ENCODE measurements at regions not wholly inside any gene's neighbourhood (a gene's known extent, or its start where the extent isn't known, plus 50 kb on each side); places are given as distances from the start of the nearest gene placed in this dataset.

GRCh38 chr10:21247592-21247991 is 277.9 kb downstream of the SKIDA1 start:
- DNase-seq (ENCODE audit: low spot score): no peak
- Histone ChIP-seq H3K4me3 (no peak overlapping the region), H3K36me3 (no peaks in the 10 kb centered on the region), H3K9me3 (no peaks in the 10 kb centered on the region), H3K4me1 (replicated peaks) (no peaks in the 10 kb centered on the region), H3K27ac (no peak overlapping the region), H3K27me3 (replicated peaks; ENCODE audit: insufficient read depth) (no peaks in the 10 kb centered on the region)
- no peak for TF ChIP-seq CTCF (IDR thresholded peaks at IDR 0.05)
- no peak for TF ChIP-seq POLR2A (IDR thresholded peaks at IDR 0.05)
- TF ChIP-seq POLR2AphosphoS5 (IDR thresholded peaks at IDR 0.05): no peak
- WGBS: 59% methylated on average over 1 of the region's 1 CpG
- intact Hi-C loops (cut with DNase I): no loop called here

DNA sequence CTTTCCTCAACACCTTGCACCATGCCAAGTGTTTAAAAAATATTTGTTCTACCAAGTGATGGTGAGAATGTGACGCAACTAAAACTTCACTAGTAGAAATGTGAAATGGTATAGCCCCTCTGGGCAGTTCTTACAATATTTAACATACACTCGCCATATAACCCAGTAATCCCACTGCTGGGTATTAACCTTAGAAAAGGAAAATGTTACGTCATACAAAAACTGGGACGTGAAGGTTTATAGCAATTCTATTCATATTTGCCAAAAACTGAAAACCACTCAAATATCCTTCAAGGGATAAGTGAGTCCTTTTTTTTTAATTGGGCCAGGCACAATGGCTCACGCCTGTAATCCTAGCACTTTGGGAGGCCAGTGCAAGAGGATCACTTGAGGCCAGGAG is 279.3 kb downstream of the SKIDA1 start:
- WGBS: 91% methylated on average over 5 of the region's 5 CpGs
- H3K27ac ChIP-seq: no peak overlapping the region
- no peaks in the 10 kb centered on the region for H3K4me1 ChIP-seq (replicated peaks)
- no peaks in the 10 kb centered on the region for H3K27me3 ChIP-seq (replicated peaks; ENCODE audit: insufficient read depth)
- H3K4me3 ChIP-seq: no peak overlapping the region
- intact Hi-C loops (cut with DNase I): no loop called here
- no peaks in the 10 kb centered on the region for H3K36me3 ChIP-seq
- TF ChIP-seq POLR2A (IDR thresholded peaks at IDR 0.05): no peak
- TF ChIP-seq CTCF (IDR thresholded peaks at IDR 0.05): no peak
- TF ChIP-seq POLR2AphosphoS5 (IDR thresholded peaks at IDR 0.05): no peak
- no peaks in the 10 kb centered on the region for H3K9me3 ChIP-seq
- DNase-seq (ENCODE audit: low spot score): no peak

GRCh38 chr10:21243748-21244257 is 281.7 kb downstream of the SKIDA1 start:
- Histone ChIP-seq H3K4me1 (replicated peaks) (no peaks in the 10 kb centered on the region), H3K4me3 (no peak overlapping the region), H3K36me3 (no peaks in the 10 kb centered on the region), H3K27me3 (replicated peaks; ENCODE audit: insufficient read depth) (no peaks in the 10 kb centered on the region), H3K9me3 (no peaks in the 10 kb centered on the region), H3K27ac (no peak overlapping the region)
- intact Hi-C loops (cut with DNase I): no loop called here
- TF ChIP-seq POLR2A (IDR thresholded peaks at IDR 0.05): no peak
- TF ChIP-seq CTCF (IDR thresholded peaks at IDR 0.05): no peak
- TF ChIP-seq POLR2AphosphoS5 (IDR thresholded peaks at IDR 0.05): no peak
- no peak for DNase-seq (ENCODE audit: low spot score)
- WGBS: 93% methylated on average over 8 of the region's 8 CpGs

DNA sequence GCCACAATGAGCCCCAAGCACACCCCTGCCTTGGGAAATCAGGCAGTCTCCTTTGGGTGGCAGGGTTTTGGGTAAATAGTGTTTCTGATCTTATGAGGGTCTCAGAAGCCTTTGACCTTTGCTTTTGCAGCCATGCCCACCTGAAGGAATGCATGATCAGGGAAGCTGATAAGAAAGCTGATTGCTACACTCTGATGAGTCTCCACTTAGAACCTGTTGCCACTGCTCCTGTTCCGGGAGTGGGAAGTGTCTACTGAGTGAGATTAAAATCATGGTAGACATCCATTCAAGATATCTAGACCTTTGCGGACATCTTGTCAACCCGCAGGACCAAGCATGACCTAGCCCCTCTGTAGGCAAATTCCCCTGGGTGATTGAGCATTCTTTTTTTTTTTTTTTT is 282.6 kb downstream of the SKIDA1 start:
- Histone ChIP-seq H3K27ac (no peak overlapping the region), H3K9me3 (no peaks in the 10 kb centered on the region), H3K27me3 (replicated peaks; ENCODE audit: insufficient read depth) (no peaks in the 10 kb centered on the region), H3K4me3 (no peak overlapping the region), H3K36me3 (no peaks in the 10 kb centered on the region), H3K4me1 (replicated peaks) (no peaks in the 10 kb centered on the region)
- no peak for TF ChIP-seq CTCF (IDR thresholded peaks at IDR 0.05)
- intact Hi-C loops (cut with DNase I): no loop called here
- DNase-seq (ENCODE audit: low spot score): no peak
- WGBS: 87% methylated on average over 3 of the region's 3 CpGs

GRCh38 chr10:21238717-21239116 is 286.8 kb downstream of the SKIDA1 start:
- no peak for TF ChIP-seq POLR2A (IDR thresholded peaks at IDR 0.05)
- no peak for TF ChIP-seq CTCF (IDR thresholded peaks at IDR 0.05)
- TF ChIP-seq POLR2AphosphoS5 (IDR thresholded peaks at IDR 0.05): no peak
- intact Hi-C loops (cut with DNase I): no loop called here
- no peak overlapping the region for H3K27ac ChIP-seq
- no peaks in the 10 kb centered on the region for H3K27me3 ChIP-seq (replicated peaks; ENCODE audit: insufficient read depth)
- H3K4me1 ChIP-seq (replicated peaks): no peaks in the 10 kb centered on the region
- WGBS: 50% methylated on average over 2 of the region's 2 CpGs
- H3K4me3 ChIP-seq: no peak overlapping the region
- H3K36me3 ChIP-seq: no peaks in the 10 kb centered on the region
- no peak for DNase-seq (ENCODE audit: low spot score)
- no peaks in the 10 kb centered on the region for H3K9me3 ChIP-seq
